ENCODE measurements at regions not wholly inside any gene's neighbourhood (a gene's known extent, or its start where the extent isn't known, plus 50 kb on each side); places are given as distances from the start of the nearest gene placed in this dataset.

- TF ChIP-seq CTCF (IDR thresholded peaks at IDR 0.05) (no peak), POLR2A (IDR thresholded peaks at IDR 0.05) (no peak)
Observed at GRCh38 chr2:121825003-121825950, 69.8 kb downstream of the TSN start.

Data from esophagus squamous epithelium (tissue), 4 donors.